Uterus (tissue), 2 donors: ENCODE measurements at regions not wholly inside any gene's neighbourhood (a gene's known extent, or its start where the extent isn't known, plus 50 kb on each side); places are given as distances from the start of the nearest gene placed in this dataset.

Experiments
- CTCF ChIP-seq, 4 experiments: fragments of 200-600 bp in 2 of 4; fragments of 450-650 bp in 2 of 4; sonication (generic) in 2 of 4; IDR thresholded peaks; one replicate each; pipeline ENCODE4 v1.5.1; 2016 to 2019; ENCODE audit warnings: antibody characterized with exemption in 4 of 4, mild to moderate bottlenecking in 2 of 4, moderate library complexity in 1 of 4
- POLR2A ChIP-seq, 2 donors: fragments of 450-650 bp; IDR thresholded peaks; one replicate each; pipeline ENCODE4 v1.6.1; 2016; ENCODE audit warnings: antibody characterized with exemption in 2 of 2, mild to moderate bottlenecking in 1 of 2, moderate library complexity in 1 of 2

DNA sequence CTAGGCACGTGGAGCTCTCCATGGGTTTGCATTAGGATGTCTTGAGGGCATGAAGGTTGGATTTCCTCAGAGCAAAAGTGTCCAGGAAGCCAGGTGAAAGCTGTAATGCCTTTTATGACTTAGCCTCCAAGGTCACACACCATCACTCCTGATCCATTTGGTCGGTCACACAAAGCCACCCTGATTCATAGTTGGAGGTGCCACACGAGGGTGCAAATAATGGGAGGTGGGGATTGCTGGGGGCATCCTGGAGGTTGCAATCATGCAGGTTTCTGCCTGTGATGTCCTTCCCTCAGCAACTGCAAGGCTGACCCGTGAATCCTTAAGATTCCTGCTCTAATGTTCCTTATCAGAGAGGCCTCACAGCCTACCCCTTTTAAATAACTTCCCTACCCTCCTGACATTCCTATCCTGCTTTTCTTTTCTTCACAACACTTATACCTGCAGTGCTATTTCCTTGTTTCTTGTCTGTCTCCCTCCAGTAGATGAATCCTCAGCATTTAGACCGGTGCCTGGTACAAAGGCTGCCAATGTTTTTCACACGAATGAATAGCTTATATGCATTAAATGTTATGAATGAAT, 97.1 kb downstream of the LIPG start:
- no peak for TF ChIP-seq CTCF (IDR thresholded peaks at IDR 0.05)
- no peak for TF ChIP-seq POLR2A (IDR thresholded peaks at IDR 0.05)
